Lung (tissue), 11 donors: ENCODE measurements at regions not wholly inside any gene's neighbourhood (a gene's known extent, or its start where the extent isn't known, plus 50 kb on each side); places are given as distances from the start of the nearest gene placed in this dataset.
"Not testable (repeated sequence)": the region's sequence is repeated elsewhere in the genome, so short reads cannot be mapped to it uniquely, and the experiment has no call there.

Source experiments
- ATAC-seq: fragments of 200-7000 bp; cut with Tn5 transposase; one replicate; pipeline ENCODE4 v1.9.1; 2020; ENCODE audit warnings: moderate number of reproducible peaks; ENCODE audit not compliant: insufficient read depth, low FRiP score
- DNase-seq, 3 donors: peaks; one replicate each; pipeline ENCODE4 v3.0.0-alpha.2; 2013 to 2017
- H3K27ac ChIP-seq, 2 donors: one replicate each; pipeline ENCODE4 v1.5.1; 2013; ENCODE audit warnings: mild to moderate bottlenecking in 2 of 2, moderate library complexity in 2 of 2, control low read depth in 1 of 2, inconsistent platforms in 1 of 2, low read depth in 1 of 2, low read length in 1 of 2
- H3K27me3 ChIP-seq, 3 donors: one replicate each; pipeline ENCODE4 v1.5.1; 2013; ENCODE audit warnings: low read length in 2 of 3; ENCODE audit not compliant: control insufficient read depth in 3 of 3, insufficient read depth in 3 of 3
- H3K36me3 ChIP-seq, 4 donors: one replicate each; pipeline ENCODE4 v1.5.1; 2013; ENCODE audit warnings: low read length in 4 of 4, mild to moderate bottlenecking in 1 of 4, moderate library complexity in 1 of 4; ENCODE audit not compliant: control insufficient read depth in 4 of 4, insufficient read depth in 4 of 4
- H3K4me1 ChIP-seq, 5 donors: one replicate each; pipeline ENCODE4 v1.5.1; 2013; ENCODE audit warnings: low read length in 5 of 5, mild to moderate bottlenecking in 2 of 5, moderate library complexity in 1 of 5; ENCODE audit not compliant: control insufficient read depth in 5 of 5, insufficient read depth in 5 of 5
- H3K4me3 ChIP-seq: one replicate; pipeline ENCODE4 v1.5.1; 2013; ENCODE audit warnings: mild to moderate bottlenecking, control low read depth, moderate library complexity
- H3K9ac ChIP-seq, 2 donors: one replicate each; pipeline ENCODE4 v1.5.1; 2013; ENCODE audit warnings: low read length in 2 of 2, control low read depth in 1 of 2; ENCODE audit not compliant: insufficient read depth in 1 of 2
- H3K9me3 ChIP-seq, 4 donors: one replicate each; pipeline ENCODE4 v1.5.1; 2013; ENCODE audit warnings: low read length in 3 of 4, mild to moderate bottlenecking in 1 of 4, moderate library complexity in 1 of 4; ENCODE audit not compliant: control insufficient read depth in 4 of 4, insufficient read depth in 3 of 4
- WGBS, 2 donors: extraction: QIAGEN DNeasy Blood & Tissue Kit; methylation state at CpG; one replicate each; pipeline ENCODE4 v1.1.7; 2013; 5-methylcytosine and 5-hydroxymethylcytosine counted together
- TF ChIP-seq, protein P1 (sequence below): IDR thresholded peaks from 2 replicates; pipeline ENCODE4 v1.5.1; 2012; ENCODE audit warnings: mild to moderate bottlenecking; ENCODE audit errors: control extremely low read depth, extremely low read depth
- donor health status: control.
- donor health status: control.
- donor health status: Bipolar disorder and iron deficiency.
- donor health status: healthy.
- donor health status: DM: yes; HTN: yes; CAD: no.

DNA sequence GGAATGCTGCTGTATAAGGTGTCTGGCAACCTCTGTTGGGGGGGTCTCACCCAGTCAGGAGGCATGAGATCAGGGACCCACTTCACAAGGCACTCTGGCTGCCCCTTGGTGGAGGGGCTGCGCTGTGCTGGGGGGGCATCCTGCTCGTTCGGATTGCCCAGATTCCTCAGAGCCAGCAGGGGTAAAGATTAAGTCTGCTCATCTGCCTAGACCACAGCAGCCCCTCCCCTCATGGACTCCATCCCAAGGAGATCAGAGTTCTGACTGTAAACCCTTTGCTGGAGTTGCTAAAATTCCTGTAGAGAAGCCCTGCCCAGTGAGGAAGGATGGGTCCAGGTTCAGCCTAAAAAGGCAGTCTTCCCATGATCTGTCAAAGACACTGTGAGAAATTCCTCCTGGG is 262.0 kb upstream of the C9orf72 start:
- Histone ChIP-seq H3K9ac (no peak overlapping the region), H3K36me3 (no peaks in the 10 kb centered on the region), H3K4me3 (no peak overlapping the region), H3K9me3 (no peaks in the 10 kb centered on the region), H3K27me3 (no peaks in the 10 kb centered on the region), H3K27ac (no peak overlapping the region), H3K4me1 (no peaks in the 10 kb centered on the region)
- TF ChIP-seq, protein P1, sequence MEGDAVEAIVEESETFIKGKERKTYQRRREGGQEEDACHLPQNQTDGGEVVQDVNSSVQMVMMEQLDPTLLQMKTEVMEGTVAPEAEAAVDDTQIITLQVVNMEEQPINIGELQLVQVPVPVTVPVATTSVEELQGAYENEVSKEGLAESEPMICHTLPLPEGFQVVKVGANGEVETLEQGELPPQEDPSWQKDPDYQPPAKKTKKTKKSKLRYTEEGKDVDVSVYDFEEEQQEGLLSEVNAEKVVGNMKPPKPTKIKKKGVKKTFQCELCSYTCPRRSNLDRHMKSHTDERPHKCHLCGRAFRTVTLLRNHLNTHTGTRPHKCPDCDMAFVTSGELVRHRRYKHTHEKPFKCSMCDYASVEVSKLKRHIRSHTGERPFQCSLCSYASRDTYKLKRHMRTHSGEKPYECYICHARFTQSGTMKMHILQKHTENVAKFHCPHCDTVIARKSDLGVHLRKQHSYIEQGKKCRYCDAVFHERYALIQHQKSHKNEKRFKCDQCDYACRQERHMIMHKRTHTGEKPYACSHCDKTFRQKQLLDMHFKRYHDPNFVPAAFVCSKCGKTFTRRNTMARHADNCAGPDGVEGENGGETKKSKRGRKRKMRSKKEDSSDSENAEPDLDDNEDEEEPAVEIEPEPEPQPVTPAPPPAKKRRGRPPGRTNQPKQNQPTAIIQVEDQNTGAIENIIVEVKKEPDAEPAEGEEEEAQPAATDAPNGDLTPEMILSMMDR = no peak
- no peak for ATAC-seq
- no peak for DNase-seq
- 88 to 95% methylated on average over 3 of the region's 3 CpGs for WGBS, 2 donors

DNA sequence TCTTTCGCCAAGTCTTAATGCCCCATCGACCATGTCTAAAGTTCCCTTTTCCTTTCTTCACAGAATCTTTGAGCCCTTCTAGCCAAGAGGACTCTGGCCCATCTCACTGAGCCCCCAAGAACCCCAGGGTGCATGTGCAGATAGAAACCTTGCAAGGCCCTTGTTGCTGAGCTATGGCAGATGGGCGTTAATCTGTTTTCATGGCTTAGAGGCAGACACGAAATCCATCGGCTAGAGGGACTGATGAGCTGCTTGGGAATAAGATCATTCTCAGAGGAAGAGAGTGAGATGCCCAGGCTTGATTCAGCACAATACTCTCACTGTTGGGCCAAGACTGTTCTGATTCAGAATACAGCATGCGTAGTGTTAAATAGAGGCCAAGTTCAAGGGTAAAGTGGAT is 262.5 kb upstream of the C9orf72 start:
- Histone ChIP-seq H3K27me3 (no peaks in the 10 kb centered on the region), H3K4me3 (no peak overlapping the region), H3K4me1 (no peaks in the 10 kb centered on the region), H3K9me3 (no peaks in the 10 kb centered on the region), H3K27ac (no peak overlapping the region), H3K36me3 (no peaks in the 10 kb centered on the region), H3K9ac (no peak overlapping the region)
- TF ChIP-seq, protein P1 = no peak
- no peak for DNase-seq
- WGBS, 2 donors = 89 to 91% methylated on average over 6 of the region's 6 CpGs
- ATAC-seq = no peak

DNA sequence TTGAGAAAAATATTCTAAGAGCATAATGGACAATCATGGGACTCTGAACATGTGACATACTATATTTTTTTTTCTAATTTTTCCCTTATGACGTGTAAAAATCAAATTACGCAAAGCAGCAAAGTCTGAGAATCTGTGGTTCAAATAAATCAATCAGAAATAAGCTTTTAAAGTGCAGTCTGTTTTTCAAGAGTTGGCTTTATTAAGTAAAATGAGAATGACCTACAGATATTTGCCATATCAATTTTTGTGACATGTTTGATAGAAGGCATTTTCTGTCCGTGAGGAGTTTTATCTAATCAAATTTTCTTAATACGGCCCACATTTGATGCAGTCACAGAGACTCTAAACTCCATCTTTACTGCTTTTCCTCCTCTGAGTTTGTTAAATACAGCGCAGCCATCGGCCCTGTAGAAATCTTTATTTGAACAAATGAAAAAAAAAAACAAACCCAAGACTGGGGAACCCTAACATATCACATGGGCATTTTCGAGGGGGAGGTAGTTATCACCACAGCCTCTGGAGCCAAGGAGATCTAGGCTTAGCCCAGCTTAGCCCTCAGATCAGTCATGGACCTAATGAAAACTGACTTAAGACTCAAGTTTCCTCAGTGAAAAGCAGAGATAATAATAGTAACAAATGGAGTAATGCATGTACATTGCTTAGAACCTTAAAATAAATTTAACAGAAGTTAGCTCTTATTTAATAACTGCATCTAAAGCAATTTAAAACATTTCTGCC is 263.6 kb upstream of the C9orf72 start:
- H3K4me1 ChIP-seq = no peaks in the 10 kb centered on the region
- no peak overlapping the region for H3K9ac ChIP-seq
- no peak overlapping the region for H3K27ac ChIP-seq
- 88% methylated on average over 7 of the region's 7 CpGs for WGBS, 2 donors
- H3K27me3 ChIP-seq = no peaks in the 10 kb centered on the region
- no peaks in the 10 kb centered on the region for H3K36me3 ChIP-seq
- ATAC-seq (no peak), DNase-seq (no peak)
- TF ChIP-seq, protein P1 = no peak
- no peak overlapping the region for H3K4me3 ChIP-seq
- H3K9me3 ChIP-seq = no peaks in the 10 kb centered on the region

DNA sequence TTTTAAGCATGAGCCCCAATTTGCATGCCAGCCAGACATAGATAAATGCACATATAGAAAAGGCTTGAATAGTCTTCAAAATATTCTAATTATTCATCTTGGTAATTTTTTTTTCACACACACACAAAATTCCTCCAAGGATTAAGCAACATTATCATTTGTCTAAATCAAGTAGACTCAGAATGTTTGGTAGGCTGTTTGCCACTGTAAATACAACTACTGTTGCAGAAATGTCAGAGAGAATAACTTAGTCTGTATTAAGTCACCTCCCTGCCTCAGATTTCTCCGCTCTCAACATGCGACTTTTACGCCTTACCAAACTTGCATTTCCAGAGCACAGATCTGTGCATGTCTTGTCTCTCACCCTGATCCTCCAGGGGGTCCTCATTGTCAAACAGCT is 265.6 kb upstream of the C9orf72 start:
- Histone ChIP-seq H3K4me3 (no peak overlapping the region), H3K9ac (no peak overlapping the region), H3K4me1 (no peaks in the 10 kb centered on the region), H3K27me3 (no peaks in the 10 kb centered on the region), H3K36me3 (no peaks in the 10 kb centered on the region), H3K27ac (no peak overlapping the region), H3K9me3 (no peaks in the 10 kb centered on the region)
- 92 to 97% methylated on average over 3 of the region's 3 CpGs for WGBS, 2 donors
- no peak for DNase-seq
- TF ChIP-seq, protein P1 = no peak
- ATAC-seq = no peak

DNA sequence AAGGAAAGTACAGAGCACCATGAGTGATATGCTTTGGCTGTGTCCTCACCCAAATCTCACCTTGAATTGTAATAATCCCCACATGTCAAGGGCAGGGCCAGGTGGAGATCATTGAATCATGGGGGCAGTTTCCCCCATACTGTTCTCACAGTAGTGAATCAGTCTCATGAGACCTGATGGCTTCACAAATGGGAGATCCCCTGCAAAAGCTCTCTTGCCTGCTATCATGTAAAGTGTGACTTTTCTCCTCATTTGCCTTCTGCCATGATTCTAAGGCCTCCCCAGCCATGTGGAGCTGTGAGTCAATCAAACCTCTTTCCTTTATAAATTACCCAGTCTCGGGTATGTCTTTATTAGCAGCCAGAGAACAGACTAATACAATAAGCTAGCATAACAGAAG is 266.5 kb upstream of the C9orf72 start:
- not testable (repeated sequence) for H3K9me3 ChIP-seq, H3K36me3 ChIP-seq, H3K9ac ChIP-seq, H3K27me3 ChIP-seq, H3K4me1 ChIP-seq, ATAC-seq, DNase-seq, H3K4me3 ChIP-seq, H3K27ac ChIP-seq
- WGBS, 2 donors = 85 to 86% methylated on average over 1 of the region's 1 CpG
